HG03025 (cell line): ENCODE measurements at regions not wholly inside any gene's neighbourhood (a gene's known extent, or its start where the extent isn't known, plus 50 kb on each side); places are given as distances from the start of the nearest gene placed in this dataset.

Source experiments
- ATAC-seq: cut with Tn5 transposase; IDR thresholded peaks from one replicate; pipeline ENCODE4 v1.9.1; 2021; ENCODE audit warnings: mild to moderate bottlenecking, moderate library complexity; ENCODE audit not compliant: unreplicated experiment, low FRiP score

GRCh38 chr4:180619440-180619839 lies 1623.8 kb upstream of the TENM3 start:
- no peak for ATAC-seq

- ATAC-seq = no peak
Observed at GRCh38 chr4:180622254-180622653, 1620.9 kb upstream of the TENM3 start.

GRCh38 chr4:180625653-180626052 lies 1617.5 kb upstream of the TENM3 start:
- ATAC-seq = no peak

GRCh38 chr4:180630012-180630665 lies 1613.1 kb upstream of the TENM3 start:
- ATAC-seq = no peak

GRCh38 chr4:180634306-180634705 lies 1608.9 kb upstream of the TENM3 start:
- no peak for ATAC-seq

- no peak for ATAC-seq
Observed at GRCh38 chr4:180635281-180635680, 1607.9 kb upstream of the TENM3 start.

GRCh38 chr4:180636696-180637404 lies 1606.4 kb upstream of the TENM3 start:
- no peak for ATAC-seq

- ATAC-seq = no peak
Observed at GRCh38 chr4:180637616-180638015, 1605.6 kb upstream of the TENM3 start.

GRCh38 chr4:180640193-180640592 lies 1603.0 kb upstream of the TENM3 start:
- no peak for ATAC-seq

GRCh38 chr4:180641495-180641894 lies 1601.7 kb upstream of the TENM3 start:
- ATAC-seq = no peak

- no peak for ATAC-seq
Observed at GRCh38 chr4:180642732-180643131, 1600.5 kb upstream of the TENM3 start.

GRCh38 chr4:180650273-180650672 lies 1592.9 kb upstream of the TENM3 start:
- peak; percentile 82 for ATAC-seq

- ATAC-seq = no peak
Observed at GRCh38 chr4:180652533-180652932, 1590.7 kb upstream of the TENM3 start.

GRCh38 chr4:180655886-180656285 lies 1587.3 kb upstream of the TENM3 start:
- ATAC-seq = no peak

- ATAC-seq = no peak
Observed at GRCh38 chr4:180657881-180658280, 1585.3 kb upstream of the TENM3 start.

- peak; percentile 83 for ATAC-seq
Observed at GRCh38 chr4:180664766-180665368, 1578.3 kb upstream of the TENM3 start.

- ATAC-seq = no peak
Observed at GRCh38 chr4:180665481-180665880, 1577.7 kb upstream of the TENM3 start.

- ATAC-seq = peak; percentile 71
Observed at GRCh38 chr4:180665994-180666824, 1577.0 kb upstream of the TENM3 start.

GRCh38 chr4:180668732-180669131 lies 1574.5 kb upstream of the TENM3 start:
- ATAC-seq = no peak

GRCh38 chr4:180669680-180670079 lies 1573.5 kb upstream of the TENM3 start:
- ATAC-seq = no peak
